GM10248 (cell line): ENCODE measurements at regions not wholly inside any gene's neighbourhood (a gene's known extent, or its start where the extent isn't known, plus 50 kb on each side); places are given as distances from the start of the nearest gene placed in this dataset.
"Not testable (repeated sequence)": the region's sequence is repeated elsewhere in the genome, so short reads cannot be mapped to it uniquely, and the experiment has no call there.

ENCODE experiments used
- CTCF ChIA-PET: fragments of 300-600 bp; sonication (Branson Sonifier 250); formaldehyde crosslinking; extraction: SDS; loops from one replicate; lab custom pipeline; 2021; ENCODE audit warnings: antibody characterized with exemption; lab: Yijun Ruan, JAX
- POLR2A ChIA-PET: fragments of 350-650 bp; sonication (Branson Sonifier 250); formaldehyde crosslinking; extraction: SDS; loops from one replicate; lab custom pipeline; 2020; ENCODE audit warnings: antibody characterized with exemption; lab: Yijun Ruan, JAX
- DNase-seq: peaks from one replicate; pipeline ENCODE4 v3.0.0; 2012; ENCODE audit errors: extremely low spot score
- TF ChIP-seq, protein P1 (sequence below): IDR thresholded peaks from 2 replicates; pipeline ENCODE4 v1.5.1; 2012; ENCODE audit warnings: mild to moderate bottlenecking, low read depth; ENCODE audit errors: extremely low read depth, missing control alignments, control extremely low read depth

DNA sequence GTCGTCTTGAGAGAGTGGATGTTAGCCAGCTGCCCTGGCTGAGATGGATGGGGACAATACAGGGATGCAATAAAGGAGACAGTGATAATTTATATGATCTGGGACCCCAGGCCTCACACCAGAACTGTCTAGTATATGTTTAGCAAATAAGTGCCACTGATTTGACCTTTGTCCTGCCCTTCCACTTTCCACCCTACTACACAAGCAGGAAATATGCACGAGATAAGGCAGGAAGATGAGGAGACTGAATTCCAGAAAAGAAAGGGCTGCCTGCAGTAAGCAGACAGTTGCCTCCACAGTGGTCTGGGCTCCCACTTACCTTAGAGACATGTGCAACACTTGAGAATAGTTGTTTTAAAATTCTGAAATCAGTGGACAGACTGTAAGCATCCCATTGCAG is 80.2 kb upstream of the ZNF91 start:
- TF ChIP-seq, protein P1, sequence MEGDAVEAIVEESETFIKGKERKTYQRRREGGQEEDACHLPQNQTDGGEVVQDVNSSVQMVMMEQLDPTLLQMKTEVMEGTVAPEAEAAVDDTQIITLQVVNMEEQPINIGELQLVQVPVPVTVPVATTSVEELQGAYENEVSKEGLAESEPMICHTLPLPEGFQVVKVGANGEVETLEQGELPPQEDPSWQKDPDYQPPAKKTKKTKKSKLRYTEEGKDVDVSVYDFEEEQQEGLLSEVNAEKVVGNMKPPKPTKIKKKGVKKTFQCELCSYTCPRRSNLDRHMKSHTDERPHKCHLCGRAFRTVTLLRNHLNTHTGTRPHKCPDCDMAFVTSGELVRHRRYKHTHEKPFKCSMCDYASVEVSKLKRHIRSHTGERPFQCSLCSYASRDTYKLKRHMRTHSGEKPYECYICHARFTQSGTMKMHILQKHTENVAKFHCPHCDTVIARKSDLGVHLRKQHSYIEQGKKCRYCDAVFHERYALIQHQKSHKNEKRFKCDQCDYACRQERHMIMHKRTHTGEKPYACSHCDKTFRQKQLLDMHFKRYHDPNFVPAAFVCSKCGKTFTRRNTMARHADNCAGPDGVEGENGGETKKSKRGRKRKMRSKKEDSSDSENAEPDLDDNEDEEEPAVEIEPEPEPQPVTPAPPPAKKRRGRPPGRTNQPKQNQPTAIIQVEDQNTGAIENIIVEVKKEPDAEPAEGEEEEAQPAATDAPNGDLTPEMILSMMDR: no peak
- no peak for DNase-seq
- POLR2A ChIA-PET: no interaction called here
- CTCF ChIA-PET: no interaction called here

DNA sequence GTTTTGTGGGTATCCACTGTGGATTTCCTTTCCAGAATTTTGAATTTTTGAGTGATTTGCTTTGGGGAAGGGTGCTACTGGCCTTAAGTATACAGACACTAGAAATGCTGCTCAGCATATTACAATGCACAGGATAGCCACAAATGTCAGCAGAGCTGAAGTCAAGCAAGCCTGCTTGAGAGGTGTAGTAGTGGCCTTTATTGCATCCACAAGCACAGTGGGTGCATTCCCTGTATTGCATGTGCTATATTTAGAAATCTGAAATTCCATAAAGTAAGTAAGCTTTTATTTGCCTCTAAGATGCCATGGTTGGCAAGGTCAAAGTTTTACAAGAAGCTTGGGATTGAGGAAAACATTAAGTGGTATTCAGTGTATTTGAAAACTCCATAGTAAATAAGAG is 79.5 kb upstream of the ZNF91 start:
- CTCF ChIA-PET: no interaction called here
- DNase-seq: no peak
- POLR2A ChIA-PET: no interaction called here
- TF ChIP-seq, protein P1: no peak

DNA sequence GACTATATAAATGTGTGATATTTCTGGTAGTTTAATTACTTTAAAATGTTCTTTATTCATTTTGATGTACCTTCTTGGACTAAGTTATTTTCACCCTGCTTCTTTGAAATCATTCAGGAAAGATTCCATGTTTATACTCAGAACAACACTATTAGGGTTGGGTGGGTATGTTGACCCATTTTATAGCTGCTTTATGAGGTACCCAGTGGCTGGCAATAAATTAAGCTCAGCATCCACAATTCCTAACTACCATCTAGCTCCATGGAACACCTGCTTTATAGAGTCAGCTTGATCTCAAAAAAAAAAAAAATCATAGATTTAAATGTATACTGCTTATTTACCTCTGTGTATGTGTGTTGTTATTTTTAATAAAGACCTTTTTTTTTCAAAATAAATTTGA is 78.9 kb upstream of the ZNF91 start:
- DNase-seq: no peak
- POLR2A ChIA-PET: no interaction called here
- TF ChIP-seq, protein P1: no peak
- CTCF ChIA-PET: no interaction called here

DNA sequence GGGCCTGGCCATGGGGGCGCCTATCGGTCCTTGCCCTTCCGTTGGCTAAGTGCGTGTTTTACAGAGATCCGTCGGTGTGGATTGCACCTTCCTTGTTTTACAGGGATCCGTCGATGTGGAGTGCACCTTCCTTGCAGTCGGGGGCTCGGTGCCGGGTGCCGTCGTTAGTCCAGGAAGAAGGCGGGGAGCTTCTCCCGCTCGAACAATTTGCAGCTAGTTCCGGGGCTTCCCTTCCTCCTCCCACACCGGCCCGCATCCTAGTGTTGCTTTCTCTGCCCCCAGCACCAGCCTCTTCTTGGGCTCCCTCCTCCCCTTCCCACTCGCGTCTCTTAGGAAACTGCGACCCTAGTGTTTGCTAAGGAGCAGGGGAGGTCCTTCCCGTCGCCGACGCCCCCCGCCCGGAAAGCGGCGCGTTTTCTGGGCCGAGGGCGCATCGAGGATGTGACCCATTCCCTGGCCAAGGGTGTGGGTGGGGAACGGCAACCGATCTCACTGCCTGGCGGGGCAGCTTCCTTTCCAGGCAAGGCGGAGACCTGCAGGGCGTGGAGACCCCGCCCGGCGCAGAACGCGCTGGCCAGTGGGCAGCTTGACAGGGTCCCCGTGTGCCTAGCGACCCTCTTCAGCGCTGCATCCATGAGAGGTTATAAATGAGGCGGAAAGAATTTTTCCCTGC is 75.7 kb upstream of the ZNF91 start:
- ChIA-PET POLR2A (no interaction called here), CTCF (no interaction called here)
- no peak for DNase-seq
- TF ChIP-seq, protein P1: no peak

DNA sequence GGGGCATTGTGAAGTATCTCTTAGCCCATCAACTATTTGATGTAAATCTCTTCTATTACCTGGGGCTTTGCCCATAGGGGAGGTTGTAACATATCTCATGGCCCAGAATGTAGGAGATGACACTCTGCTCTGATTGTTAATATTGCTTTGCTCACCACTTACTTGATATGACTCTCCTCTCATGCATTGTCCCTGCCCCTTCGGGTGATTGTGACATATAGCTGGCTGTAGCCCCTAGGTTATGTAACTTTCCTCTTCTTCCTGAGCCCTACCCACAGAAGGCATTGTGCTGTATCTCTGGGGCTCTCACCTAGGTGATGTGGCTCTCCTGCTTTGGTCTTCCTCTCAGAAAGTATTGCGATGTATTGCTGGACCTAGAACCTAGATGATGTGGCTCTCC is 69.1 kb upstream of the ZNF91 start:
- CTCF ChIA-PET, POLR2A ChIA-PET: not testable (repeated sequence)

DNA sequence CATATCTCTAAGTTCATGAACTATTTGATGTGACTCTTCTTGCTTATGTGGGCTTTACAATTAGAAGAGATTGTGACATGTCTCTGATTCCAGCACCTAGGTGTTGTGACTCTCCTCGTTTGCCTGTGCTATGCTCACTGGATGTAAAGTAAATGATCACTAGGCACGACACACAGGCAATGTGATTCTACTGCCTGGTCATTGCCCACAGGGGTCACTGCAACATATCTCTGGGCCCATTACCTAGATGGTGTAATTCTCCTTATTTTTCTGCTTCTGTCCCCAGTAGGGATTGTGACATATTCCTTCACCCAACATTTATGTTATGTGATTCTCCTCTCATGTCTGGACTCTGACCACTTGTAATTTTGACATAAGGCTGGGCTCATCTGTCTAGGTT is 65.8 kb upstream of the ZNF91 start:
- CTCF ChIA-PET: no interaction called here
- TF ChIP-seq, protein P1: no peak
- POLR2A ChIA-PET: no interaction called here
- no peak for DNase-seq

More for the DNA sequence above, 69.1 kb upstream of the ZNF91 start:
- DNase-seq: not testable (repeated sequence)

DNA sequence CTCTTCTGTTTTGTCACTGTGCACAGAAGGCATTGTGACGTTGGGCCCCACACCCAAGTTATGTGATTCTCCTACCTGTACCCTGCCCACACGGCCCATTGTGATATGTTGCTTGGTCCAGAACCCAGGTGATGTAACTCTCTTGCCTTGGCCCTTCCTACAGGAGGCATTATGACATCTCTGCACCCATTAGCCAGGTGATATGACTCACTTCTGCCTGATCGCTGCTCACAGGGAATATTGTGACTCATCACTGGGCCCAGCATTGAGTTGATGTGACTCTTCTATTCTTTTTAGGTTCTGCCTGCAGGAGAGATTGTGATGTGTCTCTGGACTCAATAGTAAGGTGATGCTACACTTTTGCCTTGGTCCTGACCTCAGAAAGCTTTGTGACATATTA is 65.4 kb upstream of the ZNF91 start:
- POLR2A ChIA-PET: no interaction called here
- no peak for DNase-seq
- CTCF ChIA-PET: no interaction called here
- TF ChIP-seq, protein P1: no peak
